Bronchial epithelial cell (primary cell): ENCODE measurements at regions not wholly inside any gene's neighbourhood (a gene's known extent, or its start where the extent isn't known, plus 50 kb on each side); places are given as distances from the start of the nearest gene placed in this dataset.

Experiments
- DNase-seq: peaks from one replicate; pipeline ENCODE4 v3.0.0-alpha.2; 2010; ENCODE audit warnings: low read depth
- FAIRE-seq: peaks from 2 replicates; lab custom pipeline; 2011; peaks lifted over from hg19 to GRCh38; lab: Jason Lieb, UNC
- H3K27me3 ChIP-seq: 2 replicates; pipeline ENCODE4 v1.5.1; 2011; ENCODE audit warnings: low read length; ENCODE audit not compliant: control insufficient read depth, insufficient read depth
- H3K36me3 ChIP-seq: 2 replicates; pipeline ENCODE4 v1.5.1; 2011; ENCODE audit warnings: low read length; ENCODE audit not compliant: control insufficient read depth, insufficient read depth
- H3K4me3 ChIP-seq: 2 replicates; pipeline ENCODE4 v1.5.1; 2011; ENCODE audit warnings: mild to moderate bottlenecking, low read depth, low read length, control low read depth
- TF ChIP-seq, protein P1 (sequence below): IDR thresholded peaks from 2 replicates; pipeline ENCODE4 v1.5.1; 2011; ENCODE audit warnings: mild to moderate bottlenecking, moderate library complexity, low read length, control low read depth, inconsistent platforms; ENCODE audit not compliant: insufficient read depth, severe bottlenecking

DNA sequence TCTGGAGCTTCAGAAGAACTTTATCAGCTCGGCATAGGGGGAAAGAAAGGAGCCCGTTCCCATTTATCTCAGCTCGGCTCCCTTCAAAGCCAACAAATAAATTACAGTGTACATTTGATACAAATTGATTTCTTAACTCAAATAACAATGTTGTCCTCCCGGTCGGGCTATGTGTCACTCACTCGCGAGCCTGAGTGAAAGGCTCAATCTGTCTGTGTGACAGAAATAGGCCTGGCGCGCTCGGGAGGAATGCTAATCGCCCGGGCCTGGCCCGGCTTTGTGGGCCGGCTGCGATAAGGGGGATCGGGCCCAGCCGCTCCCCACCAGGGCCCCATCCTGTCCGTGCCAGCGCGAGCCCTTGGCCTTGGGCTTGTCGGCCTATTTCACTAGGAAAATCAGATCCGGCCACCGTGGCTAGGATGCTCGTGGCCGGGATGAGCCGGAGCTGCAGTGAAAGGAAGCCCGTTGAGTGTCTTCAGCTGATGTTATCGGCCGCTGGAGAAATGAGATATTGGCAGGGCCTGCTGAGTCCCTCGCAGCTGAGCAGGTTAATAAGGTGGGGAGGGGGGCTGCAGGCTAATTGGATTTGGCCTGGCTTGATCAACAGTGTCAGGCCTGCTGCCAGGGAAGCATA is 258.7 kb downstream of the IRX1 start:
- FAIRE-seq, result no peak
- TF ChIP-seq, protein P1, sequence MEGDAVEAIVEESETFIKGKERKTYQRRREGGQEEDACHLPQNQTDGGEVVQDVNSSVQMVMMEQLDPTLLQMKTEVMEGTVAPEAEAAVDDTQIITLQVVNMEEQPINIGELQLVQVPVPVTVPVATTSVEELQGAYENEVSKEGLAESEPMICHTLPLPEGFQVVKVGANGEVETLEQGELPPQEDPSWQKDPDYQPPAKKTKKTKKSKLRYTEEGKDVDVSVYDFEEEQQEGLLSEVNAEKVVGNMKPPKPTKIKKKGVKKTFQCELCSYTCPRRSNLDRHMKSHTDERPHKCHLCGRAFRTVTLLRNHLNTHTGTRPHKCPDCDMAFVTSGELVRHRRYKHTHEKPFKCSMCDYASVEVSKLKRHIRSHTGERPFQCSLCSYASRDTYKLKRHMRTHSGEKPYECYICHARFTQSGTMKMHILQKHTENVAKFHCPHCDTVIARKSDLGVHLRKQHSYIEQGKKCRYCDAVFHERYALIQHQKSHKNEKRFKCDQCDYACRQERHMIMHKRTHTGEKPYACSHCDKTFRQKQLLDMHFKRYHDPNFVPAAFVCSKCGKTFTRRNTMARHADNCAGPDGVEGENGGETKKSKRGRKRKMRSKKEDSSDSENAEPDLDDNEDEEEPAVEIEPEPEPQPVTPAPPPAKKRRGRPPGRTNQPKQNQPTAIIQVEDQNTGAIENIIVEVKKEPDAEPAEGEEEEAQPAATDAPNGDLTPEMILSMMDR, result no peak
- H3K4me3 ChIP-seq, result no peak overlapping the region
- no peak for DNase-seq
- H3K36me3 ChIP-seq, result no peaks in the 10 kb centered on the region
- no peaks in the 10 kb centered on the region for H3K27me3 ChIP-seq

DNA sequence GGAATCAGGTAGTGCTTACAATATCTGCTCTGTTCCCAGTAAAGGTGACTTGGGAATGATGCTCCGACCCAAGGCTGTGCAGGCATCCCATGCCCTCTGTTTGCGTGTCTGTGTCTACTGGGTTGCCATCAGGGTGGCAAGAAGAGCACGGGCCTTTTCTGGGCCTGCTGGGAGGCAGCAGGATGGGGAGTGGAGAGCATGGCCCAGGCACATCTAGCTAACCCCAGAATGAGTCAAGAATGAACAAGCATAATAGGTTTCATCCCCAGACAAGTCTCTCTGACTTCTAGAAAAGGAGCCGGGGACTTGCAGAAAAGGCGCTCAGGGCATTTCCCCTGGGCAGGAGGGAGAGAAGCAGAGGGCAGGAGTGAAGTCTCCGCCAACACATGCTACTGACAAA is 260.4 kb downstream of the IRX1 start:
- FAIRE-seq (no peak), DNase-seq (peak; percentile 27)
- Histone ChIP-seq H3K36me3 (no peaks in the 10 kb centered on the region), H3K4me3 (no peak overlapping the region), H3K27me3 (no peaks in the 10 kb centered on the region)
- TF ChIP-seq, protein P1, result no peak

DNA sequence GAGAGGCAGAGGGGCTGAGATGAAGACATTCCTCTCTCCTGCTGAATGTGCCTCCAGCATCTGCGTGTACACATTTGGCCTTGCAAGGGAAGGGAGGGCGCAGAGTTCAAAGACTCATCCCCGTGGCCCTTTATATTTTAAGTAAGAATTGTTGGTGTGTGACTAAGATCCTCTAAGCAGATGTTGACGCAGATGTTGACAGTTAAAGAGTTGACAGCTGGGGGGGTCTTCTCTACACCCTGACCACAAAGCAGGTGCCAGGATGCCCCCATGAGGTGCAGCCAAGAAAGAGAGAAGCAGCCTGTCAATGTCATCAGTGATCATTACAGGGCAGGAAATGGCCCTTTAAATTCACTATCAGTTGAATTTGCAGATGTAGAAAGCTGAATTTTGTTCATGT is 262.9 kb downstream of the IRX1 start:
- DNase-seq, result no peak
- TF ChIP-seq, protein P1, result no peak
- Histone ChIP-seq H3K36me3 (no peaks in the 10 kb centered on the region), H3K27me3 (no peaks in the 10 kb centered on the region), H3K4me3 (no peak overlapping the region)
- FAIRE-seq, result no peak

DNA sequence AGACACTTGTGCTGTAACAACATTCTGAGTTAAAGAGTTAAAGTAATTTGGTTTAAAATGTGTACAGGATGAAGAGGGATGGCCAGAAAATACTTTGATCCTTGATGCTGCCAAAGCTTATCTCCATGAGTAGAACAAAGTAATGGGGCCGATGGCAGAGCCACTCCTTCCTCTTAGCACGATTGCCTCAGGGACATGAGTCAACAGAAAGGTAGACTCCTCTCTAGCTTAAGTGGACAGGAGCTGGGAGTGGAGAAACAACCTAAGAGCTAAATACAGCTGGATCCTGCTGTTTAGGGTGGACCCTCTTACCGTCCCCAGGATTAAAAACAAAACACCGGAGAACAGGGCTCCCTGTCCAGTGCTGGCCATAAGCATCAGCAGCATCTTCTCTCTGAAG is 267.3 kb downstream of the IRX1 start:
- Histone ChIP-seq H3K4me3 (no peak overlapping the region), H3K36me3 (no peaks in the 10 kb centered on the region), H3K27me3 (no peaks in the 10 kb centered on the region)
- TF ChIP-seq, protein P1, result no peak
- FAIRE-seq, result no peak
- DNase-seq, result peak; percentile 47

DNA sequence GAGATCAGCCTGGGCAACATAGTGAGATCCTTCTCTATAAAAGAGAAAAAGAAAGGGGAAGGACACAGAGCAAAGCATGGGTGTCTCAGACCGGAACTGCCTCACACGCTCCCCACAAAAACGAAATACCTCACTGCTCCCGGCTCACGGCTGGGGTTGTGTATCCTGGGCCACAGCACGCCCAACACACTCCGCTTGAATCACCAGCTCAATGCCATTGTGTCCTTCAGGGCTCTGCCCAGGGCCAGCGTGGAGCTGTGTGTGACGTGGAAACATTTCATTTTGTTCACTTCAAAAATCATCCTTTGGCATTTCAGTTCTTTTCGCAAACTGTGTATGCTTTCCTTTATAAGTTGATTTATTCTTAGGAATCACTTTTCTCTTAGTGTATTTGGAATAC is 279.5 kb downstream of the IRX1 start:
- TF ChIP-seq, protein P1, result no peak
- Histone ChIP-seq H3K27me3 (no peaks in the 10 kb centered on the region), H3K4me3 (no peak overlapping the region), H3K36me3 (no peaks in the 10 kb centered on the region)
- DNase-seq (no peak), FAIRE-seq (no peak)

DNA sequence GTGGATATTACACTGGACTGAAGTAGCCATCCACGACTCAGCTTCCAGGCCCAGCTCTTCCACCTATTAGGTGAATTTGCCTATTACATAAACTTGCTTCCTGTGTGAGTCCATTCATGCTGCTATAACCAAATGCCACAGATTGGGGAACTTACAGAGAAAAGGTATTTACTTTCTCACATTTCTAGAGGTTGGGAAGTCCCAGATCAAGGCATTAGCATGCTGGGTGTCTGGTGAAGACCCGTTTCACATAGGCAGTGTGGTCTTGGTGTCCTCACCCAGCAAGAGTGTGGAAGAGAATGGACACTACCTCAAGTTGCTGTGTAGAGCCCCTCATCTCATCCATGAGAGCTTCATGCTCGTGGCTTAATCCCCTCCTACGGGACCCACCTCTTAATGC is 282.6 kb downstream of the IRX1 start:
- no peaks in the 10 kb centered on the region for H3K27me3 ChIP-seq
- H3K36me3 ChIP-seq, result no peaks in the 10 kb centered on the region
- no peak overlapping the region for H3K4me3 ChIP-seq
- FAIRE-seq (no peak), DNase-seq (no peak)
- TF ChIP-seq, protein P1, result no peak
